CD4-positive, alpha-beta T cell (primary cell): ENCODE measurements at regions not wholly inside any gene's neighbourhood (a gene's known extent, or its start where the extent isn't known, plus 50 kb on each side); places are given as distances from the start of the nearest gene placed in this dataset.

ENCODE experiments used
- ATAC-seq: fragments of 200-7000 bp; cut with Tn5 transposase; one replicate; pipeline ENCODE4 v1.10.0; 2022; ENCODE audit warnings: mild to moderate bottlenecking; ENCODE audit not compliant: poor library complexity
- CTCF ChIA-PET: fragments of 350-600 bp; sonication (Branson Sonifier 250); formaldehyde crosslinking; loops from one replicate; lab custom pipeline; 2021; ENCODE audit warnings: antibody characterized with exemption, inconsistent platforms; lab: Charles Lee
- POLR2A ChIA-PET: fragments of 350-600 bp; sonication (Branson Sonifier 250); formaldehyde crosslinking; loops from one replicate; lab custom pipeline; 2021; ENCODE audit warnings: antibody characterized with exemption, inconsistent platforms; lab: Charles Lee
- DNase-seq, 14 experiments: peaks; one replicate each; pipeline ENCODE4 v3.0.0-alpha.2; 2013 to 2020; ENCODE audit warnings: mixed read lengths in 2 of 14
- H3K27ac ChIP-seq, 2 donors: one replicate each; pipeline versions ENCODE4 v1.5.1 to v1.7.0; 2013; ENCODE audit warnings: low read length in 2 of 2, low read depth in 1 of 2, mild to moderate bottlenecking in 1 of 2
- H3K27me3 ChIP-seq, 2 experiments: 1 replicate in 1 of 2; 2 replicates in 1 of 2; pipeline versions ENCODE4 v1.6.1 to v1.7.0; 2013; ENCODE audit warnings: low read length in 2 of 2, control low read depth in 1 of 2, mild to moderate bottlenecking in 1 of 2, moderate library complexity in 1 of 2; ENCODE audit not compliant: insufficient read depth in 2 of 2, control insufficient read depth in 1 of 2
- H3K36me3 ChIP-seq: one replicate; pipeline ENCODE4 v1.6.1; 2013; ENCODE audit warnings: low read length, control low read depth; ENCODE audit not compliant: insufficient read depth
- H3K4me1 ChIP-seq: one replicate; pipeline ENCODE4 v1.6.1; 2013; ENCODE audit warnings: low read length, control low read depth; ENCODE audit not compliant: insufficient read depth
- H3K4me3 ChIP-seq: one replicate; pipeline ENCODE4 v1.5.1; 2013; ENCODE audit warnings: mild to moderate bottlenecking, low read length, moderate library complexity
- H3K9me3 ChIP-seq, 2 experiments: 1 replicate in 1 of 2; 2 replicates in 1 of 2; pipeline versions ENCODE4 v1.6.1 to v1.7.0; 2013; ENCODE audit warnings: low read length in 2 of 2, mild to moderate bottlenecking in 2 of 2, control low read depth in 1 of 2, moderate library complexity in 1 of 2; ENCODE audit not compliant: control insufficient read depth in 1 of 2, insufficient read depth in 1 of 2
- H3K27ac Mint-ChIP-seq: one replicate; pipeline ENCODE4 v1.8.0; 2020; ENCODE audit warnings: mixed read lengths
- H3K27me3 Mint-ChIP-seq: one replicate; pipeline ENCODE4 v1.8.0; 2021; ENCODE audit warnings: mixed read lengths
- H3K36me3 Mint-ChIP-seq: one replicate; pipeline ENCODE4 v1.8.0; 2021; ENCODE audit warnings: low read depth, mixed read lengths
- H3K4me1 Mint-ChIP-seq: one replicate; pipeline ENCODE4 v1.8.0; 2021; ENCODE audit warnings: low read depth, mixed read lengths
- H3K4me3 Mint-ChIP-seq: one replicate; pipeline ENCODE4 v1.8.0; 2020; ENCODE audit warnings: mild to moderate bottlenecking, mixed read lengths
- H3K9me3 Mint-ChIP-seq: one replicate; pipeline ENCODE4 v1.8.0; 2020; ENCODE audit warnings: mixed read lengths
- CTCF ChIP-seq: fragments of 200-600 bp; IDR thresholded peaks from one replicate; pipeline ENCODE4 v1.8.0; 2022; ENCODE audit warnings: antibody characterized with exemption, mild to moderate bottlenecking
- intact Hi-C, 2 experiments: fragments of 100-400 bp; cut with DNase I in 1 of 2; cut with micrococcal nuclease in 1 of 2; formaldehyde crosslinking; loops; one replicate each; pipeline versions ENCODE4 v1.15.1 to v1.9.0; 2023 to 2025; cut with DNase I, micrococcal nuclease

- Mint-ChIP-seq H3K4me3 (no peak overlapping the region), H3K27ac (no peak overlapping the region), H3K4me1 (no peaks in the 10 kb centered on the region), H3K36me3 (no peaks in the 10 kb centered on the region), H3K27me3 (no peaks in the 10 kb centered on the region), H3K9me3 (peaks cover 4% of the 10 kb centered on the region)
- DNase-seq (no peak), ATAC-seq (no peak)
- Histone ChIP-seq H3K27ac (no peak overlapping the region), H3K4me3 (no peak overlapping the region), H3K36me3 (no peaks in the 10 kb centered on the region), H3K9me3 (peaks cover 0 to 14% of the 10 kb centered on the region in 2 experiments), H3K27me3 (no peaks in the 10 kb centered on the region), H3K4me1 (no peaks in the 10 kb centered on the region)
- ChIA-PET CTCF (no interaction called here), POLR2A (no interaction called here)
- TF ChIP-seq CTCF, result no peak
- intact Hi-C loops, result no loop called here
These were observed 204.8 kb upstream of the ADAMTS5 start for GRCh38 chr21:27171707-27172106.

- H3K36me3 ChIP-seq, result no peaks in the 10 kb centered on the region
- no peaks in the 10 kb centered on the region for H3K27me3 Mint-ChIP-seq
- no peak overlapping the region for H3K27ac ChIP-seq
- H3K27me3 ChIP-seq, result no peaks in the 10 kb centered on the region
- no peak overlapping the region for H3K27ac Mint-ChIP-seq
- H3K4me3 Mint-ChIP-seq, result no peak overlapping the region
- CTCF ChIA-PET, result no interaction called here
- H3K4me3 ChIP-seq, result no peak overlapping the region
- H3K36me3 Mint-ChIP-seq, result no peaks in the 10 kb centered on the region
- H3K9me3 ChIP-seq, result peaks cover 0 to 14% of the 10 kb centered on the region in 2 experiments
- ATAC-seq (no peak), DNase-seq (no peak)
- no peaks in the 10 kb centered on the region for H3K4me1 ChIP-seq
- H3K9me3 Mint-ChIP-seq, result peaks cover 4% of the 10 kb centered on the region
- TF ChIP-seq CTCF, result no peak
- no peaks in the 10 kb centered on the region for H3K4me1 Mint-ChIP-seq
- intact Hi-C loops, result no loop called here
- POLR2A ChIA-PET, result no interaction called here
These were observed 201.2 kb upstream of the ADAMTS5 start for GRCh38 chr21:27168084-27168483.

GRCh38 chr21:27164208-27165177, 197.6 kb upstream of the ADAMTS5 start:
- no peaks in the 10 kb centered on the region for H3K27me3 Mint-ChIP-seq
- ChIA-PET POLR2A (no interaction called here), CTCF (no interaction called here)
- no peak for TF ChIP-seq CTCF
- Histone ChIP-seq H3K36me3 (no peaks in the 10 kb centered on the region), H3K9me3 (peaks cover 0 to 8% of the 10 kb centered on the region in 2 experiments), H3K27ac (no peak overlapping the region), H3K27me3 (no peaks in the 10 kb centered on the region), H3K4me3 (no peak overlapping the region), H3K4me1 (no peaks in the 10 kb centered on the region)
- H3K4me3 Mint-ChIP-seq, result no peak overlapping the region
- no peaks in the 10 kb centered on the region for H3K4me1 Mint-ChIP-seq
- H3K9me3 Mint-ChIP-seq, result no peaks in the 10 kb centered on the region
- no peak overlapping the region for H3K27ac Mint-ChIP-seq
- no peak for DNase-seq
- no peak for ATAC-seq
- intact Hi-C loops, result no loop called here
- no peaks in the 10 kb centered on the region for H3K36me3 Mint-ChIP-seq
